SK-N-SH (cell line): ENCODE measurements at regions not wholly inside any gene's neighbourhood (a gene's known extent, or its start where the extent isn't known, plus 50 kb on each side); places are given as distances from the start of the nearest gene placed in this dataset.

Experiments used
- CTCF ChIA-PET: fragments of 300-600, 350-600 bp; formaldehyde crosslinking; extraction: SDS; loops from one replicate; lab custom pipeline; 2021; lab: Yijun Ruan, JAX
- POLR2A ChIA-PET: fragments of 350-600 bp; sonication (Branson Sonifier 250); formaldehyde crosslinking; extraction: SDS; loops from one replicate; lab custom pipeline; 2020; ENCODE audit warnings: antibody characterized with exemption, inconsistent platforms; lab: Yijun Ruan, JAX
- DNase-seq: peaks from one replicate; pipeline ENCODE4 v3.0.0; 2012
- H2AFZ ChIP-seq: fragments of 200-600 bp; sonication (generic); 2 replicates; pipeline ENCODE4 v1.8.1; 2016; ENCODE audit warnings: antibody characterized with exemption, mild to moderate bottlenecking, low read depth
- H3F3A ChIP-seq: fragments of 200-600 bp; sonication (generic); replicated peaks from 2 replicates; pipeline ENCODE3; 2016; ENCODE audit warnings: antibody characterized with exemption, mild to moderate bottlenecking; ENCODE audit not compliant: insufficient read depth
- H3K27ac ChIP-seq, 2 experiments: fragments of 200-500 bp in 1 of 2; fragments of 200-600 bp in 1 of 2; sonication (Bioruptor generic) in 1 of 2; sonication (generic), shearing (Covaris generic) in 1 of 2; 2 replicates each; pipeline versions ENCODE4 v1.5.1 to v1.6.1; 2014 to 2016; ENCODE audit warnings: low read depth in 2 of 2, inconsistent platforms in 1 of 2, low read length in 1 of 2, mild to moderate bottlenecking in 1 of 2, mixed read lengths in 1 of 2
- H3K27me3 ChIP-seq: fragments of 200-600 bp; sonication (generic), shearing (Covaris generic); 2 replicates; pipeline ENCODE4 v1.6.1; 2016; ENCODE audit warnings: mixed run types; ENCODE audit not compliant: insufficient read depth
- H3K36me3 ChIP-seq, 2 experiments: fragments of 200-500 bp in 1 of 2; fragments of 200-600 bp in 1 of 2; sonication (Bioruptor generic) in 1 of 2; sonication (generic) in 1 of 2; replicated peaks in 1 of 2; 2 replicates each; pipeline versions ENCODE3 to v1.5.1; 2014 to 2016; ENCODE audit warnings: low read length in 1 of 2, mild to moderate bottlenecking in 1 of 2; ENCODE audit not compliant: insufficient read depth in 2 of 2, control insufficient read depth in 1 of 2
- H3K4me1 ChIP-seq, 2 experiments: fragments of 200-500 bp in 1 of 2; fragments of 200-600 bp in 1 of 2; sonication (Bioruptor generic) in 1 of 2; sonication (generic), shearing (Covaris generic) in 1 of 2; 2 replicates each; pipeline versions ENCODE4 v1.5.1 to v1.6.1; 2014 to 2016; ENCODE audit warnings: low read depth in 1 of 2, low read length in 1 of 2, mixed run types in 1 of 2; ENCODE audit not compliant: insufficient read depth in 2 of 2, control insufficient read depth in 1 of 2
- H3K4me2 ChIP-seq: fragments of 200-600 bp; sonication (generic), shearing (Covaris generic); 2 replicates; pipeline ENCODE4 v1.6.1; 2017; ENCODE audit warnings: mixed run types
- H3K4me3 ChIP-seq, 2 experiments: fragments of 200-500 bp in 1 of 2; fragments of 200-600 bp in 1 of 2; sonication (Bioruptor generic) in 1 of 2; sonication (generic), shearing (Covaris generic) in 1 of 2; 2 replicates each; pipeline versions ENCODE4 v1.5.1 to v1.8.1; 2014 to 2016; ENCODE audit warnings: low read depth in 2 of 2, inconsistent platforms in 1 of 2, low read length in 1 of 2, mild to moderate bottlenecking in 1 of 2, mixed read lengths in 1 of 2, moderate library complexity in 1 of 2
- H3K79me2 ChIP-seq: fragments of 200-600 bp; sonication (generic); 2 replicates; pipeline ENCODE4 v1.8.1; 2017; ENCODE audit warnings: mild to moderate bottlenecking; ENCODE audit not compliant: insufficient read depth
- H3K9ac ChIP-seq: fragments of 200-600 bp; sonication (generic); 2 replicates; pipeline ENCODE4 v1.6.1; 2017; ENCODE audit warnings: mixed run types
- H3K9me2 ChIP-seq: fragments of 200-600 bp; sonication (generic); 2 replicates; pipeline ENCODE4 v1.6.1; 2017; ENCODE audit warnings: mixed run types
- H3K9me3 ChIP-seq: fragments of 200-600 bp; sonication (generic); 2 replicates; pipeline ENCODE4 v1.6.1; 2017; ENCODE audit warnings: mixed run types, mild to moderate bottlenecking, moderate library complexity
- H4K20me1 ChIP-seq: fragments of 200-600 bp; sonication (generic); 2 replicates; pipeline ENCODE4 v1.6.1; 2017; ENCODE audit warnings: mild to moderate bottlenecking, mixed run types; ENCODE audit not compliant: insufficient read depth
- CHD2 ChIP-seq: fragments of 150-350 bp; IDR thresholded peaks from 2 replicates; pipeline ENCODE4 v1.6.1; 2018; ENCODE audit warnings: low read length; ENCODE audit not compliant: partially characterized antibody
- ELF1 ChIP-seq: IDR thresholded peaks from 2 replicates; pipeline ENCODE4 v1.4.0; 2012
- EP300 ChIP-seq, 2 experiments: IDR thresholded peaks; 2 replicates each; pipeline versions ENCODE4 v1.4.0 to v1.6.1; 2012; ENCODE audit warnings: borderline replicate concordance in 1 of 2, low read depth in 1 of 2, low read length in 1 of 2
- FOXJ3 ChIP-seq: sonication (generic); formaldehyde crosslinking; IDR thresholded peaks from 2 replicates; pipeline ENCODE4 v1.5.1; 2020; ENCODE audit warnings: mild to moderate bottlenecking, missing genetic modification reagents
- FOXM1 ChIP-seq: IDR thresholded peaks from 2 replicates; pipeline ENCODE4 v1.4.0; 2012; ENCODE audit warnings: low read depth, mild to moderate bottlenecking
- GATA2 ChIP-seq: sonication (generic); formaldehyde crosslinking; IDR thresholded peaks from 2 replicates; pipeline ENCODE4 v1.5.0; 2020; ENCODE audit warnings: mild to moderate bottlenecking, missing genetic modification reagents
- JUND ChIP-seq: IDR thresholded peaks from 2 replicates; pipeline ENCODE4 v1.4.0; 2012
- MEF2A ChIP-seq: IDR thresholded peaks from 2 replicates; pipeline ENCODE4 v1.4.0; 2012; ENCODE audit warnings: low read depth, borderline replicate concordance
- NRF1 ChIP-seq: IDR thresholded peaks from 2 replicates; pipeline ENCODE4 v1.6.1; 2012; ENCODE audit warnings: low read depth, mild to moderate bottlenecking, low read length
- POLR2AphosphoS5 ChIP-seq: IDR thresholded peaks from 2 replicates; pipeline ENCODE4 v1.6.1; 2012; ENCODE audit warnings: low read depth, low read length
- RFX5 ChIP-seq: IDR thresholded peaks from 2 replicates; pipeline ENCODE4 v1.6.1; 2012; ENCODE audit warnings: mild to moderate bottlenecking, improper control_type of control experiment, low read length
- RXRA ChIP-seq: IDR thresholded peaks from 2 replicates; pipeline ENCODE4 v1.4.0; 2012; ENCODE audit warnings: low read depth, mild to moderate bottlenecking, borderline replicate concordance
- SIN3A ChIP-seq: IDR thresholded peaks from 2 replicates; pipeline ENCODE4 v1.6.1; 2012; ENCODE audit warnings: low read depth, mild to moderate bottlenecking, low read length, moderate library complexity, borderline replicate concordance
- SMC3 ChIP-seq: IDR thresholded peaks from 2 replicates; pipeline ENCODE4 v1.6.1; 2012; ENCODE audit warnings: low read depth, low read length, improper control_type of control experiment
- TAF1 ChIP-seq: IDR thresholded peaks from 2 replicates; pipeline ENCODE4 v1.6.1; 2012; ENCODE audit warnings: low read depth, mild to moderate bottlenecking, low read length, moderate library complexity, borderline replicate concordance
- TEAD4 ChIP-seq: IDR thresholded peaks from 2 replicates; pipeline ENCODE4 v1.4.0; 2012; ENCODE audit warnings: mild to moderate bottlenecking, borderline replicate concordance; ENCODE audit not compliant: insufficient read depth
- YY1 ChIP-seq: IDR thresholded peaks from 2 replicates; pipeline ENCODE4 v1.4.0; 2012; ENCODE audit warnings: low read depth, mild to moderate bottlenecking
- WGBS: methylation state at CpG from one replicate; pipeline ENCODE4 v1.1.6; 2017; ENCODE audit warnings: low lambda C conversion rate; 5-methylcytosine and 5-hydroxymethylcytosine counted together
- TF ChIP-seq, protein P1 (sequence below): fragments of 150-350 bp; IDR thresholded peaks from 2 replicates; pipeline ENCODE4 v1.6.1; 2016; ENCODE audit warnings: mild to moderate bottlenecking, low read depth, low read length
- TF ChIP-seq, protein P2 (sequence below): IDR thresholded peaks from 2 replicates; pipeline ENCODE4; 2012
- TF ChIP-seq, protein P3 (sequence below): fragments of 150-350 bp; IDR thresholded peaks from 2 replicates; pipeline ENCODE4 v1.6.1; 2017; ENCODE audit warnings: antibody characterized with exemption, low read length, low read depth, borderline replicate concordance
- TF ChIP-seq, protein P4 (sequence below): IDR thresholded peaks from 2 replicates; pipeline ENCODE4 v1.4.0; 2012; ENCODE audit warnings: low read depth
- TF ChIP-seq, protein P5 (sequence below): fragments of 200-600 bp; sonication (generic); IDR thresholded peaks from 2 replicates; pipeline ENCODE4 v1.6.1; 2017; ENCODE audit warnings: antibody characterized with exemption, mild to moderate bottlenecking, moderate library complexity
- TF ChIP-seq, protein P6 (sequence below): IDR thresholded peaks from 2 replicates; pipeline ENCODE4 v1.4.0; 2012; ENCODE audit warnings: low read depth, borderline replicate concordance

DNA sequence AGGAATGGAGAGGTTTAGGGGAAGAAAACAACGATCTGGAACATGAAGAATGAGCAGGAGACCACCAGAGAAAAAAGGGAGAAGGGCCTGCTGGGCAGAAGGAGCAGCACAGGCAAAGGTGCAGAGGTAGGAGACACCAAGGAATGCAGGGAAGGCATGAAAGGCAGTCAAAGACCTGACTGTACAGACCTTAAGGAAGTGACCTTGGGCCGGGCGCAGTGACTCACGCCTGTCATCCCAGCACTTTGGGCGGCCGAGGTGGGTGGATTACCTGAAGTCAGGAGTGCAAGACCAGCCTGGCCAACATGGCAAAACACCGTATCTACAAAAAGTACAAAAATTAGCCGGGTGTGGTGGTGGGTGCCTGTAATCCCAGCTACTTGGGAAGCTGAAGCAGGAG, 157.7 kb upstream of the ATP10A start:
- Histone ChIP-seq H3K79me2 (no peaks in the 10 kb centered on the region), H3K9me3 (no peaks in the 10 kb centered on the region), H3K27ac (no peak overlapping the region), H3K27me3 (no peaks in the 10 kb centered on the region), H4K20me1 (no peaks in the 10 kb centered on the region), H3K9ac (no peak overlapping the region), H3K9me2 (no peaks in the 10 kb centered on the region), H3K4me3 (no peak overlapping the region), H3K4me1 (no peaks in the 10 kb centered on the region), H3K4me2 (no peak overlapping the region), H2AFZ (no peak overlapping the region), H3K36me3 (no peaks in the 10 kb centered on the region), H3F3A (no peaks in the 10 kb centered on the region)
- TF ChIP-seq FOXJ3 (CRISPR knock-in tag) (no peak), ELF1 (no peak), SIN3A (no peak), TAF1 (no peak), SMC3 (no peak), YY1 (no peak), JUND (no peak), EP300 (IDR thresholded peaks at IDR 0.05; ENCODE audit: borderline replicate concordance in 1 of 2, low read depth in 1 of 2, low read length in 1 of 2) (no peak), CHD2 (no peak)
- TF ChIP-seq, protein P1, sequence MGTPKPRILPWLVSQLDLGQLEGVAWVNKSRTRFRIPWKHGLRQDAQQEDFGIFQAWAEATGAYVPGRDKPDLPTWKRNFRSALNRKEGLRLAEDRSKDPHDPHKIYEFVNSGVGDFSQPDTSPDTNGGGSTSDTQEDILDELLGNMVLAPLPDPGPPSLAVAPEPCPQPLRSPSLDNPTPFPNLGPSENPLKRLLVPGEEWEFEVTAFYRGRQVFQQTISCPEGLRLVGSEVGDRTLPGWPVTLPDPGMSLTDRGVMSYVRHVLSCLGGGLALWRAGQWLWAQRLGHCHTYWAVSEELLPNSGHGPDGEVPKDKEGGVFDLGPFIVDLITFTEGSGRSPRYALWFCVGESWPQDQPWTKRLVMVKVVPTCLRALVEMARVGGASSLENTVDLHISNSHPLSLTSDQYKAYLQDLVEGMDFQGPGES = no peak
- TF ChIP-seq, protein P2, sequence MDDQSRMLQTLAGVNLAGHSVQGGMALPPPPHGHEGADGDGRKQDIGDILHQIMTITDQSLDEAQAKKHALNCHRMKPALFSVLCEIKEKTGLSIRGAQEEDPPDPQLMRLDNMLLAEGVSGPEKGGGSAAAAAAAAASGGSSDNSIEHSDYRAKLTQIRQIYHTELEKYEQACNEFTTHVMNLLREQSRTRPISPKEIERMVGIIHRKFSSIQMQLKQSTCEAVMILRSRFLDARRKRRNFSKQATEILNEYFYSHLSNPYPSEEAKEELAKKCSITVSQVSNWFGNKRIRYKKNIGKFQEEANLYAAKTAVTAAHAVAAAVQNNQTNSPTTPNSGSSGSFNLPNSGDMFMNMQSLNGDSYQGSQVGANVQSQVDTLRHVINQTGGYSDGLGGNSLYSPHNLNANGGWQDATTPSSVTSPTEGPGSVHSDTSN = no peak
- CTCF ChIA-PET = interaction anchor here (0.6 kb wide), 1 partner anchor 153 kb away, joined by 3 read pairs; no protein-coding TSS in a partner anchor
- POLR2A ChIA-PET = no interaction called here
- 52% methylated on average over 7 of the region's 8 CpGs for WGBS
- DNase-seq = no peak

DNA sequence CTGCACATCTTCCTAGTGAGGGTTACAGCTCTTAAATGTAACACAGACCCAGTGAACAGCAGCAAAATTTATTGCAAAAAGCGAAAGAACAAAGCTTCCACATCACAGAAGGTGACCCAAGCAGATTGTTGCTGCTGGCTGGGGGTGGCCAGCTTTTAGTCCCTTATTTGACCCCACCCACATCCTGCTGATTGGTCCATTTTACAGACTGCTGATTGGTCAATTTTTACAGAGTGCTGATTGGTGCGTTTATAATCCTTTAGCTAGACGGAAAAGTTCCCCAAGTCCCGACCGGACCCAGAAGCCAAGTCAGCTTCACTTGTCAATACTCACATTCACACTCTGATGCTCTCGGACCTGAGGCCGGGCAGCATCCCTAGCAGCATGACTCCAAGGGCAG, 154.5 kb upstream of the ATP10A start:
- Histone ChIP-seq H3K9me2 (no peaks in the 10 kb centered on the region), H4K20me1 (no peaks in the 10 kb centered on the region), H3K4me1 (no peaks in the 10 kb centered on the region), H3K4me3 (no peak overlapping the region), H3K27ac (no peak overlapping the region), H3K36me3 (no peaks in the 10 kb centered on the region), H3K4me2 (no peak overlapping the region), H3K79me2 (no peaks in the 10 kb centered on the region), H3K9me3 (no peaks in the 10 kb centered on the region), H3K27me3 (no peaks in the 10 kb centered on the region), H2AFZ (no peak overlapping the region), H3K9ac (no peak overlapping the region), H3F3A (no peaks in the 10 kb centered on the region)
- CTCF ChIA-PET = no interaction called here
- POLR2A ChIA-PET = no interaction called here
- WGBS = 63% methylated on average over 7 of the region's 7 CpGs
- DNase-seq = no peak
- no peak for TF ChIP-seq FOXJ3 (CRISPR knock-in tag)
- TF ChIP-seq EP300 (IDR thresholded peaks at IDR 0.05; ENCODE audit: borderline replicate concordance in 1 of 2, low read depth in 1 of 2, low read length in 1 of 2) = no peak
- TF ChIP-seq, protein P3, sequence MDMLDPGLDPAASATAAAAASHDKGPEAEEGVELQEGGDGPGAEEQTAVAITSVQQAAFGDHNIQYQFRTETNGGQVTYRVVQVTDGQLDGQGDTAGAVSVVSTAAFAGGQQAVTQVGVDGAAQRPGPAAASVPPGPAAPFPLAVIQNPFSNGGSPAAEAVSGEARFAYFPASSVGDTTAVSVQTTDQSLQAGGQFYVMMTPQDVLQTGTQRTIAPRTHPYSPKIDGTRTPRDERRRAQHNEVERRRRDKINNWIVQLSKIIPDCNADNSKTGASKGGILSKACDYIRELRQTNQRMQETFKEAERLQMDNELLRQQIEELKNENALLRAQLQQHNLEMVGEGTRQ = no peak
- TF ChIP-seq CHD2 = no peak
- TF ChIP-seq NRF1 = no peak
- TF ChIP-seq, protein P4, sequence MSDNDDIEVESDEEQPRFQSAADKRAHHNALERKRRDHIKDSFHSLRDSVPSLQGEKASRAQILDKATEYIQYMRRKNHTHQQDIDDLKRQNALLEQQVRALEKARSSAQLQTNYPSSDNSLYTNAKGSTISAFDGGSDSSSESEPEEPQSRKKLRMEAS = no peak
- TF ChIP-seq TEAD4 = no peak
- TF ChIP-seq GATA2 (CRISPR knock-in tag) = no peak
- no peak for TF ChIP-seq RXRA
- TF ChIP-seq, protein P5, sequence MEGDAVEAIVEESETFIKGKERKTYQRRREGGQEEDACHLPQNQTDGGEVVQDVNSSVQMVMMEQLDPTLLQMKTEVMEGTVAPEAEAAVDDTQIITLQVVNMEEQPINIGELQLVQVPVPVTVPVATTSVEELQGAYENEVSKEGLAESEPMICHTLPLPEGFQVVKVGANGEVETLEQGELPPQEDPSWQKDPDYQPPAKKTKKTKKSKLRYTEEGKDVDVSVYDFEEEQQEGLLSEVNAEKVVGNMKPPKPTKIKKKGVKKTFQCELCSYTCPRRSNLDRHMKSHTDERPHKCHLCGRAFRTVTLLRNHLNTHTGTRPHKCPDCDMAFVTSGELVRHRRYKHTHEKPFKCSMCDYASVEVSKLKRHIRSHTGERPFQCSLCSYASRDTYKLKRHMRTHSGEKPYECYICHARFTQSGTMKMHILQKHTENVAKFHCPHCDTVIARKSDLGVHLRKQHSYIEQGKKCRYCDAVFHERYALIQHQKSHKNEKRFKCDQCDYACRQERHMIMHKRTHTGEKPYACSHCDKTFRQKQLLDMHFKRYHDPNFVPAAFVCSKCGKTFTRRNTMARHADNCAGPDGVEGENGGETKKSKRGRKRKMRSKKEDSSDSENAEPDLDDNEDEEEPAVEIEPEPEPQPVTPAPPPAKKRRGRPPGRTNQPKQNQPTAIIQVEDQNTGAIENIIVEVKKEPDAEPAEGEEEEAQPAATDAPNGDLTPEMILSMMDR = no peak
- TF ChIP-seq, protein P2 = no peak
- no peak for TF ChIP-seq ELF1
- no peak for TF ChIP-seq FOXM1
- no peak for TF ChIP-seq YY1
- no peak for TF ChIP-seq POLR2AphosphoS5
- TF ChIP-seq, protein P6, sequence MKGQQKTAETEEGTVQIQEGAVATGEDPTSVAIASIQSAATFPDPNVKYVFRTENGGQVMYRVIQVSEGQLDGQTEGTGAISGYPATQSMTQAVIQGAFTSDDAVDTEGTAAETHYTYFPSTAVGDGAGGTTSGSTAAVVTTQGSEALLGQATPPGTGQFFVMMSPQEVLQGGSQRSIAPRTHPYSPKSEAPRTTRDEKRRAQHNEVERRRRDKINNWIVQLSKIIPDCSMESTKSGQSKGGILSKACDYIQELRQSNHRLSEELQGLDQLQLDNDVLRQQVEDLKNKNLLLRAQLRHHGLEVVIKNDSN = no peak
- no peak for TF ChIP-seq RFX5
- no peak for TF ChIP-seq MEF2A
